Body of pancreas (tissue), 4 donors: ENCODE measurements at regions not wholly inside any gene's neighbourhood (a gene's known extent, or its start where the extent isn't known, plus 50 kb on each side); places are given as distances from the start of the nearest gene placed in this dataset.

ENCODE experiments used
- ATAC-seq: fragments of 150-250 bp; one replicate; pipeline ENCODE4 v1.9.1; 2016
- DNase-seq, 4 donors: peaks; one replicate each; pipeline ENCODE4 v3.0.0-alpha.2; 2019
- H3K27ac ChIP-seq, 4 donors: fragments of 200-600 bp; sonication (generic); 1 replicate in 3 of 4; 2 replicates in 1 of 4; pipeline versions ENCODE4 v1.5.1 to v1.6.1; 2016 to 2019; ENCODE audit warnings: mild to moderate bottlenecking in 1 of 4, mixed read lengths in 1 of 4, moderate library complexity in 1 of 4
- H3K27me3 ChIP-seq, 2 donors: fragments of 200-600 bp; sonication (generic); one replicate each; pipeline ENCODE4 v1.6.0; 2016; ENCODE audit warnings: mild to moderate bottlenecking in 1 of 2
- H3K36me3 ChIP-seq, 2 donors: fragments of 200-600 bp; sonication (generic); replicated peaks in 1 of 2; 2 replicates each; pipeline ENCODE4 v1.5.1; 2016; ENCODE audit warnings: low read depth in 2 of 2; ENCODE audit not compliant: insufficient read depth in 1 of 2
- H3K4me1 ChIP-seq: fragments of 200-600 bp; sonication (generic); one replicate; pipeline ENCODE4 v1.6.0; 2016
- H3K4me3 ChIP-seq, 2 donors: fragments of 200-600 bp; sonication (generic); 1 replicate in 1 of 2; 2 replicates in 1 of 2; pipeline ENCODE4 v1.5.1; 2016 to 2019
- H3K9me3 ChIP-seq, 3 donors: fragments of 200-600 bp; sonication (generic); 1 replicate in 2 of 3; 2 replicates in 1 of 3; pipeline ENCODE4 v1.5.1; 2016
- POLR2A ChIP-seq, 3 donors: fragments of 450-650 bp; IDR thresholded peaks; one replicate each; pipeline ENCODE4 v1.6.1; 2016; ENCODE audit warnings: antibody characterized with exemption in 3 of 3, mild to moderate bottlenecking in 2 of 3
- WGBS, 2 donors: methylation state at CpG; one replicate each; pipeline ENCODE4 v1.1.5; 2017; 5-methylcytosine and 5-hydroxymethylcytosine counted together
- intact Hi-C: fragments of 100-400 bp; cut with DNase I; formaldehyde crosslinking; loops from one replicate; pipeline ENCODE4 v1.15.1; 2023
- TF ChIP-seq, protein P1 (sequence below), 7 experiments: fragments of 450-650 bp in 4 of 7; fragments of 200-600 bp in 3 of 7; sonication (generic) in 3 of 7; IDR thresholded peaks; one replicate each; pipeline ENCODE4 v1.5.1; 2016 to 2019; ENCODE audit warnings: antibody characterized with exemption in 7 of 7

DNA sequence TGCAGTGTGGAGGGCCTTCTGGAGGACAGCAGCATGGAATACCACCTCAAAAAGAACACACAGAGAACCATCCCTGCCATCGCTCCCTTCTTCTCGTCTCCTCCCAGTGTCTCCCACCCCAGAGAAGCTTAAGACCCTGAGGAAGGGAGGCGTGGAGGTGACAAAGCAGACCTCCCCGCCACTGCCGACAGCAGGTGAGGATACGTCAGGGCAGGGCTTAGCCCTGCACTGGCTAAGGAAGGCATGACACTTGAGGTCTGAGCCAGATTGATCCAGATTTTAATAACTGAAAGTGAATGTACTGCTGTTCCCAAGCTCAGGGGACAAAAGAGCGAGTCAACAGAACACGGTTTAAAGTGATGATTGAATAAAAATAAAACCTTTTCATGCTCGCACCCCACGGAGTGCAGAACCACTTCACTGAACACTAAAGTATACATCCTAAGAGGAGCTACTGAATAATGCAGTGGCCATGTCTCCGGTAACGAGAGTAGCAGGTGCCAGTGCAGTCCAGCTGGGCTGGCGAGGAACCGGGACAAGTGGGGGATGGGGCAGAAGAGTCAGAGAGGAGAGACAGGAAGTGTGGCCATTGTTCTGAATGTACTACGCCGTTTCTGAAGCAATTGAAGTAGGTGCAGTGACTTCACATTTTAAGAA is 391.0 kb downstream of the CDH2 start:
- intact Hi-C loops, result no loop called here
- no peak for ATAC-seq

DNA sequence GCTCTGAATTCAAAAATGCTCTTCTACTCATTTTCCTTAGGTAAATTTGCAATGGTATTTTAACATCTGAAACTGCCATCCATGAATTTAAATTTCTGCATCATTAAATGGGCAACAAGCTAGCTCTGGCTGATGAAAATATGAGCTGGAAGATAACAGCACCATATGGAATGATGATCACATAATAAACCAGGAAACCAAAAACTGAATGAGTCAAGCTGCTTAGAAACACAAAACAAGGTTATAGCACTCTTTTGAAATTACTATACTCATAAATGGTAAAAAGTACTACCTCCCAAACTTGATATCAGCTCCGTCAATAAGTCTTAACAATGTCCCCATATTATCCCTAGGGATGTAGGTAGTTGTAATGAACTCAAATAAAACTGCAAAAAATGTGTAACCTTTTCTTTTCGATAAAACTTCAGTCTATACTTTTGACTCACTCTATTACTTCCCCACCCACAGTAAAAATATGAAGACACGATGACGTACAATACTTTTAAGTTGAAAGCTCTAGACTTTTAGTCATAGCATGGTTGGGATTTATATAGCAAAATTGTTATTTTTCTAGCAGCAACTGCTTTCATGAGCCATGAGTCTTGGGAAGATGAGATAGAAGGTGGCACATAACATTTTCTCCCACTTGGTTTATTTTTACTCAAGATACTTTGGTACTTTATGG is 396.7 kb downstream of the CDH2 start:
- Histone ChIP-seq H3K9me3 (no peaks in the 10 kb centered on the region), H3K36me3 (no peaks in the 10 kb centered on the region), H3K27ac (no peak overlapping the region), H3K4me3 (no peak overlapping the region), H3K4me1 (no peaks in the 10 kb centered on the region), H3K27me3 (no peaks in the 10 kb centered on the region)
- ATAC-seq (no peak), DNase-seq (no peak)
- TF ChIP-seq POLR2A (IDR thresholded peaks at IDR 0.05), result no peak
- intact Hi-C loops, result no loop called here
- WGBS, 2 donors, result 74 to 83% methylated on average over 4 of the region's 4 CpGs

More for the DNA sequence above, 391.0 kb downstream of the CDH2 start:
- TF ChIP-seq, protein P1, sequence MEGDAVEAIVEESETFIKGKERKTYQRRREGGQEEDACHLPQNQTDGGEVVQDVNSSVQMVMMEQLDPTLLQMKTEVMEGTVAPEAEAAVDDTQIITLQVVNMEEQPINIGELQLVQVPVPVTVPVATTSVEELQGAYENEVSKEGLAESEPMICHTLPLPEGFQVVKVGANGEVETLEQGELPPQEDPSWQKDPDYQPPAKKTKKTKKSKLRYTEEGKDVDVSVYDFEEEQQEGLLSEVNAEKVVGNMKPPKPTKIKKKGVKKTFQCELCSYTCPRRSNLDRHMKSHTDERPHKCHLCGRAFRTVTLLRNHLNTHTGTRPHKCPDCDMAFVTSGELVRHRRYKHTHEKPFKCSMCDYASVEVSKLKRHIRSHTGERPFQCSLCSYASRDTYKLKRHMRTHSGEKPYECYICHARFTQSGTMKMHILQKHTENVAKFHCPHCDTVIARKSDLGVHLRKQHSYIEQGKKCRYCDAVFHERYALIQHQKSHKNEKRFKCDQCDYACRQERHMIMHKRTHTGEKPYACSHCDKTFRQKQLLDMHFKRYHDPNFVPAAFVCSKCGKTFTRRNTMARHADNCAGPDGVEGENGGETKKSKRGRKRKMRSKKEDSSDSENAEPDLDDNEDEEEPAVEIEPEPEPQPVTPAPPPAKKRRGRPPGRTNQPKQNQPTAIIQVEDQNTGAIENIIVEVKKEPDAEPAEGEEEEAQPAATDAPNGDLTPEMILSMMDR (IDR thresholded peaks at IDR 0.05), result no peak
- TF ChIP-seq POLR2A (IDR thresholded peaks at IDR 0.05), result no peak
- no peak overlapping the region for H3K4me3 ChIP-seq
- no peaks in the 10 kb centered on the region for H3K9me3 ChIP-seq
- no peaks in the 10 kb centered on the region for H3K27me3 ChIP-seq
- H3K4me1 ChIP-seq, result no peaks in the 10 kb centered on the region
- no peak for DNase-seq
- H3K27ac ChIP-seq, result no peak overlapping the region
- 78 to 79% methylated on average over 16 of the region's 16 CpGs for WGBS, 2 donors
- no peaks in the 10 kb centered on the region for H3K36me3 ChIP-seq

DNA sequence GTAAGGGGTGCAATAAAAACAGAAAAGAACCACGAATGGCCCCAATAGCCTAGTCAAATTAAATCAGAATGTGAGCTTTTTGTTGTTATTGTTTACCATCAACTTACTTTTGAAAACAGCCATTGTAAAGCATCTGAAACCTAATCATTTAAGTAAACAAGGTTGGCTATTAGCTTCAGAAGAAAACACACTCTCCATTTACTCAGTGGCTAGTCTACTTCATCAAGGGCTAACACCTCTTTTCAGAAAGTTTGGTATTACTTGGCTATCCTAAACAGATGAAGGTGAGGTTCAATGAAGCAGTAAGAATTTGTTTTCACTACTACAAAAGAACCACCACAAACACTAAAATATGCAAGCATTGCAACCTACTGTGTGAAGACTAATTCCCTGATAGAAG is 398.0 kb downstream of the CDH2 start:
- Histone ChIP-seq H3K4me3 (no peak overlapping the region), H3K36me3 (no peaks in the 10 kb centered on the region), H3K27ac (no peak overlapping the region), H3K4me1 (no peaks in the 10 kb centered on the region), H3K9me3 (no peaks in the 10 kb centered on the region), H3K27me3 (no peaks in the 10 kb centered on the region)
- no peak for TF ChIP-seq POLR2A (IDR thresholded peaks at IDR 0.05)
- TF ChIP-seq, protein P1 (IDR thresholded peaks at IDR 0.05), result no peak
- 11 to 13% methylated on average over 1 of the region's 1 CpG for WGBS, 2 donors
- ATAC-seq (no peak), DNase-seq (no peak)
- intact Hi-C loops, result no loop called here

DNA sequence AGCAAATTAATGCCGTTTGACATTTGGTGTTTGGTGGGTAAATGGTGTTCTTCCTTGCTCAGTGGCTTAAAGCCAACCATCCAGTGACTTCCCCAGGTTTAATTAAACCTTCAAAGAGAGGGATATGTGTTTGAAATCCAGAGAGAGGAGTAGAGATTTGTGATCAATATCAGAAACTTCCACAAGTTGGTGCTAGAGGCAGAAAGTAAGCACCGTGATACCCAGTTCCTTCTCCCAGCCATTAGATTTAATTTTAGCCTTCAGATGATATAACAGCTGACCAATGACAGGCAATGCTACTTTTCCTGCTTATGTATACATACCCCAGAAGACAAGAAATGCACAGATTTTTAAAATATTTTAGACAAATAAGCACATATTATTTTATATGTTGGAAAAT is 398.5 kb downstream of the CDH2 start:
- Histone ChIP-seq H3K36me3 (no peaks in the 10 kb centered on the region), H3K27me3 (no peaks in the 10 kb centered on the region), H3K4me1 (no peaks in the 10 kb centered on the region), H3K9me3 (no peaks in the 10 kb centered on the region), H3K27ac (no peak overlapping the region), H3K4me3 (no peak overlapping the region)
- TF ChIP-seq POLR2A (IDR thresholded peaks at IDR 0.05), result no peak
- TF ChIP-seq, protein P1 (IDR thresholded peaks at IDR 0.05), result peak in 3 of 7 experiments; percentile 8 to 17 (median 11)
- DNase-seq (no peak), ATAC-seq (no peak)
- intact Hi-C loops, result no loop called here
- 2 to 4% methylated on average over 2 of the region's 2 CpGs for WGBS, 2 donors

DNA sequence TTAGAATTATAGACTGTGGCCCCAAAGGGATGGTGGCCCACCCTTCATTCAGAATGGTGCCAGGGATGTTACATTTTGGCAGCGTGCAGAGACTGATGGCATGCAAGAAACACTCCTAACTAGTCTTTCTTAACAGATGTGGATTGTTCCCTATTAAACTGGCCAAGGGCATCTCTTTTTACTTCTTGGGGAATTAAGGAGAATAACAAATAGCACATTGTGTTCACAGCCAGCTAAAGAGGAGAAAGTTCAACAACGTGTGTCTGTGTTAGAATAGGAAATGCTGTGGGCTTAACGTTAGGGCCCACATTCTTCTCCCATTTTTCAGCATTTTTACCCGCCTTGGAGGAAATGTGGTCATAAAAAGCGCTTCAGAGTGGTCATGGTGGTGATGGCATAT is 404.8 kb downstream of the CDH2 start:
- H3K27ac ChIP-seq, result no peak overlapping the region
- H3K36me3 ChIP-seq, result no peaks in the 10 kb centered on the region
- TF ChIP-seq POLR2A (IDR thresholded peaks at IDR 0.05), result no peak
- TF ChIP-seq, protein P1 (IDR thresholded peaks at IDR 0.05), result no peak
- DNase-seq (no peak), ATAC-seq (no peak)
- no peaks in the 10 kb centered on the region for H3K9me3 ChIP-seq
- no peaks in the 10 kb centered on the region for H3K4me1 ChIP-seq
- WGBS, 2 donors, result 38 to 45% methylated on average over 5 of the region's 5 CpGs
- intact Hi-C loops, result no loop called here
- H3K27me3 ChIP-seq, result no peaks in the 10 kb centered on the region
- no peak overlapping the region for H3K4me3 ChIP-seq
